Natural killer cell (primary cell): ENCODE measurements at regions not wholly inside any gene's neighbourhood (a gene's known extent, or its start where the extent isn't known, plus 50 kb on each side); places are given as distances from the start of the nearest gene placed in this dataset.

Source experiments
- ATAC-seq, 3 donors: fragments of 150-1000 bp in 2 of 3; fragments of 200-7000 bp in 1 of 3; cut with Tn5 transposase; 1 replicate in 1 of 3; 2 replicates in 2 of 3; pipeline ENCODE4 v1.10.0; 2021; ENCODE audit warnings: mild to moderate bottlenecking in 2 of 3, moderate library complexity in 2 of 3
- DNase-seq, 2 donors: peaks; one replicate each; pipeline versions ENCODE4 v3.0.0 to v3.0.0-alpha.2; 2013 to 2021; ENCODE audit warnings: mixed read lengths in 1 of 2
- H3K27ac ChIP-seq: one replicate; pipeline ENCODE4 v1.5.1; 2013; ENCODE audit warnings: mild to moderate bottlenecking, low read length
- H3K27me3 ChIP-seq: one replicate; pipeline ENCODE4 v1.6.1; 2013; ENCODE audit warnings: low read length; ENCODE audit not compliant: control insufficient read depth, insufficient read depth
- H3K36me3 ChIP-seq: one replicate; pipeline ENCODE4 v1.6.1; 2013; ENCODE audit warnings: low read length; ENCODE audit not compliant: control insufficient read depth, insufficient read depth
- H3K4me1 ChIP-seq: one replicate; pipeline ENCODE4 v1.6.1; 2013; ENCODE audit warnings: low read length; ENCODE audit not compliant: control insufficient read depth, insufficient read depth
- H3K4me3 ChIP-seq: one replicate; pipeline ENCODE4 v1.5.1; 2013; ENCODE audit warnings: low read length
- H3K9me3 ChIP-seq: one replicate; pipeline ENCODE4 v1.6.1; 2013; ENCODE audit warnings: low read length; ENCODE audit not compliant: control insufficient read depth, insufficient read depth
- H3K27ac Mint-ChIP-seq, 2 donors: one replicate each; pipeline ENCODE4 v1.8.0; 2022; ENCODE audit warnings: mild to moderate bottlenecking in 2 of 2, mixed read lengths in 2 of 2, moderate library complexity in 1 of 2
- H3K27me3 Mint-ChIP-seq, 2 donors: one replicate each; pipeline ENCODE4 v1.8.0; 2022; ENCODE audit warnings: low read depth in 2 of 2, mixed read lengths in 2 of 2
- H3K36me3 Mint-ChIP-seq: one replicate; pipeline ENCODE4 v1.8.0; 2022; ENCODE audit warnings: mixed read lengths
- H3K4me1 Mint-ChIP-seq, 2 donors: one replicate each; pipeline ENCODE4 v1.8.0; 2022; ENCODE audit warnings: mixed read lengths in 2 of 2
- H3K4me3 Mint-ChIP-seq: one replicate; pipeline ENCODE4 v1.8.0; 2022; ENCODE audit warnings: mild to moderate bottlenecking, moderate library complexity, mixed read lengths
- H3K9me3 Mint-ChIP-seq, 2 donors: one replicate each; pipeline ENCODE4 v1.8.0; 2022; ENCODE audit warnings: mixed read lengths in 2 of 2
- WGBS: methylation state at CpG from one replicate; pipeline ENCODE4 v1.1.7; 2013; ENCODE audit warnings: missing lambda C conversion rate; ENCODE audit not compliant: insufficient coverage; 5-methylcytosine and 5-hydroxymethylcytosine counted together
- intact Hi-C: fragments of 100-400 bp; cut with micrococcal nuclease; formaldehyde crosslinking; loops from one replicate; pipeline ENCODE4 v1.14.2; 2022
- TF ChIP-seq, protein P1 (sequence below): fragments of 200-600 bp; IDR thresholded peaks from one replicate; pipeline ENCODE4 v1.8.0; 2022; ENCODE audit warnings: antibody characterized with exemption

GRCh38 chr19:30744741-30745475, 372.7 kb downstream of the ZNF536 start:
- Histone ChIP-seq H3K27ac (no peak overlapping the region), H3K4me1 (no peaks in the 10 kb centered on the region), H3K4me3 (no peak overlapping the region), H3K36me3 (no peaks in the 10 kb centered on the region), H3K9me3 (peaks cover 6% of the 10 kb centered on the region), H3K27me3 (no peaks in the 10 kb centered on the region)
- Mint-ChIP-seq H3K4me1 (no peaks in the 10 kb centered on the region), H3K4me3 (no peak overlapping the region), H3K27ac (no peak overlapping the region), H3K9me3 (peaks cover 0 to under 1% of the 10 kb centered on the region in 2 donors), H3K36me3 (no peaks in the 10 kb centered on the region), H3K27me3 (peaks cover 18 to 33% of the 10 kb centered on the region in 2 donors)
- WGBS: 91% methylated on average over 9 of the region's 9 CpGs
- intact Hi-C loops: no loop called here
- ATAC-seq (no peak), DNase-seq (no peak)
- TF ChIP-seq, protein P1, sequence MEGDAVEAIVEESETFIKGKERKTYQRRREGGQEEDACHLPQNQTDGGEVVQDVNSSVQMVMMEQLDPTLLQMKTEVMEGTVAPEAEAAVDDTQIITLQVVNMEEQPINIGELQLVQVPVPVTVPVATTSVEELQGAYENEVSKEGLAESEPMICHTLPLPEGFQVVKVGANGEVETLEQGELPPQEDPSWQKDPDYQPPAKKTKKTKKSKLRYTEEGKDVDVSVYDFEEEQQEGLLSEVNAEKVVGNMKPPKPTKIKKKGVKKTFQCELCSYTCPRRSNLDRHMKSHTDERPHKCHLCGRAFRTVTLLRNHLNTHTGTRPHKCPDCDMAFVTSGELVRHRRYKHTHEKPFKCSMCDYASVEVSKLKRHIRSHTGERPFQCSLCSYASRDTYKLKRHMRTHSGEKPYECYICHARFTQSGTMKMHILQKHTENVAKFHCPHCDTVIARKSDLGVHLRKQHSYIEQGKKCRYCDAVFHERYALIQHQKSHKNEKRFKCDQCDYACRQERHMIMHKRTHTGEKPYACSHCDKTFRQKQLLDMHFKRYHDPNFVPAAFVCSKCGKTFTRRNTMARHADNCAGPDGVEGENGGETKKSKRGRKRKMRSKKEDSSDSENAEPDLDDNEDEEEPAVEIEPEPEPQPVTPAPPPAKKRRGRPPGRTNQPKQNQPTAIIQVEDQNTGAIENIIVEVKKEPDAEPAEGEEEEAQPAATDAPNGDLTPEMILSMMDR: no peak

- DNase-seq (no peak), ATAC-seq (no peak)
- H3K27ac ChIP-seq: no peak overlapping the region
- H3K4me1 ChIP-seq: no peaks in the 10 kb centered on the region
- H3K27ac Mint-ChIP-seq: no peak overlapping the region
- no peaks in the 10 kb centered on the region for H3K9me3 Mint-ChIP-seq
- H3K36me3 ChIP-seq: no peaks in the 10 kb centered on the region
- no peak overlapping the region for H3K4me3 ChIP-seq
- 74% methylated on average over 5 of the region's 5 CpGs for WGBS
- intact Hi-C loops: no loop called here
- no peaks in the 10 kb centered on the region for H3K4me1 Mint-ChIP-seq
- H3K27me3 Mint-ChIP-seq: peaks cover 18 to 33% of the 10 kb centered on the region in 2 donors
- no peak overlapping the region for H3K4me3 Mint-ChIP-seq
- no peaks in the 10 kb centered on the region for H3K36me3 Mint-ChIP-seq
- no peaks in the 10 kb centered on the region for H3K9me3 ChIP-seq
- H3K27me3 ChIP-seq: no peaks in the 10 kb centered on the region
- TF ChIP-seq, protein P1: no peak
These were observed 371.5 kb downstream of the ZNF536 start for GRCh38 chr19:30743702-30744101.

- intact Hi-C loops: no loop called here
- no peaks in the 10 kb centered on the region for H3K4me1 ChIP-seq
- no peaks in the 10 kb centered on the region for H3K27me3 ChIP-seq
- H3K27me3 Mint-ChIP-seq: peaks cover 17 to 33% of the 10 kb centered on the region in 2 donors
- H3K9me3 Mint-ChIP-seq: no peaks in the 10 kb centered on the region
- WGBS: 60% methylated on average over 10 of the region's 10 CpGs
- H3K4me3 ChIP-seq: no peak overlapping the region
- no peak overlapping the region for H3K27ac Mint-ChIP-seq
- no peaks in the 10 kb centered on the region for H3K9me3 ChIP-seq
- DNase-seq (no peak), ATAC-seq (no peak)
- no peaks in the 10 kb centered on the region for H3K36me3 Mint-ChIP-seq
- H3K27ac ChIP-seq: no peak overlapping the region
- H3K4me3 Mint-ChIP-seq: no peak overlapping the region
- H3K4me1 Mint-ChIP-seq: no peaks in the 10 kb centered on the region
- TF ChIP-seq, protein P1: no peak
- H3K36me3 ChIP-seq: no peaks in the 10 kb centered on the region
These were observed 370.8 kb downstream of the ZNF536 start for GRCh38 chr19:30743011-30743410.
